OCI-M1 (cell line): ENCODE measurements at regions not wholly inside any gene's neighbourhood (a gene's known extent, or its start where the extent isn't known, plus 50 kb on each side); places are given as distances from the start of the nearest gene placed in this dataset.

Source experiments
- DNase-seq: peaks from one replicate; lab custom pipeline; 2025; lab: John Stamatoyannopoulos, UW

GRCh38 chr3:76972624-76973296 lies 67.1 kb upstream of the ROBO2 start:
- no peak for DNase-seq

DNA sequence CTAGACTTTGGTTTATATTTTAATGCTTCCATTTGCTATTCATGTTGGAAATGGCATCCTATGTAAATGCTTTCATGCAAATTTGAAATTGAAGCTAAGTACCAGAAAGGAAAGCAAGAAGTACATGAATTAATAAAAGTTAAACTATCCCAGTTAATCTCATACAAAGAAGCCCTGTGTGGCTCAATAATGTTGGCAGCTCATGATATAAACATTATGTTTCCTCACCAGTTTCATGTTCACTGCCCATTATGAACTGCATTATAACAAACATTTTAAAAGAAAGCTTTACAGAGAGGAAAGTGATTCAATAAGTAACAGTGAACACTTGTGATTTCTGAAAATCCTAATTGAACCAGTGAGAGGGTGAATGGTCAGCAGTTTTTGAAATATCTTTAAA lies 62.9 kb upstream of the ROBO2 start:
- no peak for DNase-seq

GRCh38 chr3:76985645-76986044 lies 54.3 kb upstream of the ROBO2 start:
- DNase-seq: no peak

DNA sequence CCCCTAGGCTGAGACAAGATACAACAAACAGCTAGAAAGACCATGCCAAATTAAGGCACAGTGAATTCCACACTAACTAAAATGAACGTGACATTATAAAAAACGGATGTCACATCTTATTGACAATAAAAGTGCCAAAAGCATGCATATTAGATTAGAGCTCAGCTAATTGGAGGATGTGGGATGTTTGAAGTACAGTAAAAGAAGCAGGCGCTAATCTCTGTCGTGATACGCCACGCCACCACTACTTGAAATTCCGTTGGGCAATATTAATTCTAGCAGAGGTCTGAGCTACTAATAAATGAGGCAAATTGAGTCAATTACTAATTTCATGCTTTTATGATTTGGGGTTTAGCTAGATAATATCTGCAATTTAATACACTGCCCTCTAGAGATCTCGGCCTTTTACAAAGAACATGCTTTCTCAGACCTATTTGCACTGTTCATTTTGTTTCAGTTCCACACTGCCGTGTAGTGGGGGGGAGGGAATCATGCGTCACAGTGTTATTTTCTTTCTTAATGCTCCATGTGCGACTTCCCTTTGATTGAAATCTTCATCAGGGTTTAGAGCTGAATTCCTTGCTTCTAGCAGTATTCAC lies 52.9 kb upstream of the ROBO2 start:
- peak; percentile 24 for DNase-seq
